Stimulated activated CD4-positive, alpha-beta T cell treated with anti-CD3 and anti-CD28 coated beads, Interleukin-12 subunit alpha, Interleukin-12 subunit beta, amount 100 ng/mL, for 48 hours (primary cell): ENCODE measurements at regions not wholly inside any gene's neighbourhood (a gene's known extent, or its start where the extent isn't known, plus 50 kb on each side); places are given as distances from the start of the nearest gene placed in this dataset.

ENCODE experiments used
- DNase-seq, 3 donors: peaks; one replicate each; pipeline ENCODE4 v3.0.0-alpha.2; 2020; ENCODE audit warnings: low read depth in 2 of 3, low spot score in 1 of 3

DNA sequence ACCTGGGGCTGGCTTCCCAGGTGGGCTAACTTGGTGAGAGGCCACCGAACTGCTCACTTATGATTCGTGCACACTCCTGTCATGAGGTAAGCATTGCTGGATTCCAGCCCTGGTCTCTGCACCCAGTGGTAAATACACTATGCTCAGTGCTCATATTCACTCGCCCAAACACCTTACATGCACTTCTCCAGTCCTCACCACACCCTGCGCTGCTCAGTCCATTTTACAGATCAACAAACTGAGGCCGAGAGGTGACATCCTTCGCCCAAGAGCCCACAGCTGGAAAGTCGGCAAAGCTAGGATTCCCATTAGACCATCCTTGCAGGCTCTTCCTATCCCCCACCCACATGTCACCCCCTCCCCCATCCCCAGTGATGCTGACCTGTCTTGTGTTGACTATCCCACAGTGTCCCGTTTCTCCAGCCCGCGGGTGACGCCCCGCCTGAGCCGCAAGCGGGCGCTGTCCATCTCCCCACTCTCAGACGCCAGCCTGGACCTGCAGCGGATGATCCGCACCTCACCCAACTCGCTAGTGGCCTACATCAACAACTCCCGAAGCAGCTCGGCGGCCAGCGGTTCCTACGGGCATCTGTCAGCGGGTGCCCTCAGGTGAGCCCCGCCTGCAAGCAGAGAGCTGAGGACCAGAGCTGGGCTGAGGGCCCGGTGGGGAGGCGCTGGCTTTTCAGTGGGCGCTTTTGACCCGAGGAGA is 232.8 kb downstream of the GLI2 start:
- DNase-seq, result no peak

DNA sequence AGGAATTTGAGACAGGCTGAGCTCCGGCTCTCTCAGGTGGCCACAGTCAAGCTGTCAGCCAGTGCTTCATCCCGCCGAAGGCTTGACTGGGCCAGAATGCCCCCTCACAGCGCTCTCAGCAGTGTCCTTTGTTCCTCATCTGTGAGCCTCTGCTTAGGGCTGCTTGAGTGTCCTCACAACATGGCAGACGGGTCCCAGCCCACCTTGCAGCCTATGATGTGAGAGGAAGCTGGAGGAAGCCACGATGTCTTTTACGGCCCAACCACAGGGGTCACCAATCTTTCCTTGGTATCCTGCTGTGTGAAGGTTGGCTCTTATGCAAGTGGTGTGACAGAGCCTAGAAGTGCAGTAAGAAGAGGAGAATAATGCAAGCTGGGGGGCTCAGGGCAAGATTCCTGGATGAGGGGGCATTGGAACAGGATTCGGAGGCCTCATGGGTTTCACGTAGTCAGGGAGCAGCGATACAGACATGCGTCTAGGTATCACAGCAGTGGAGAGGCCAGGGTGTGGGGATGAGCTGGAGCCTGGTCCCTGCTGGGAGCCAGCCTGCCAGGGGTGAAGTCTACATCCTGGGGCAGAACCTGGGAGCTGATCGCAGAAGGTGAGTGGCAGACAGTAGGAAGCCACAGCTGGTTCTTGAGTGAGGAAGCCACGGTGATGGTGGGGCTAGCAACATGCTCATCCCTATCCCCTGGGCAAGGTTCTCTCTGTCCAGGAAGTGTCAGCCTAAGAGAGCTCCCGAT is 234.1 kb downstream of the GLI2 start:
- DNase-seq, result no peak

DNA sequence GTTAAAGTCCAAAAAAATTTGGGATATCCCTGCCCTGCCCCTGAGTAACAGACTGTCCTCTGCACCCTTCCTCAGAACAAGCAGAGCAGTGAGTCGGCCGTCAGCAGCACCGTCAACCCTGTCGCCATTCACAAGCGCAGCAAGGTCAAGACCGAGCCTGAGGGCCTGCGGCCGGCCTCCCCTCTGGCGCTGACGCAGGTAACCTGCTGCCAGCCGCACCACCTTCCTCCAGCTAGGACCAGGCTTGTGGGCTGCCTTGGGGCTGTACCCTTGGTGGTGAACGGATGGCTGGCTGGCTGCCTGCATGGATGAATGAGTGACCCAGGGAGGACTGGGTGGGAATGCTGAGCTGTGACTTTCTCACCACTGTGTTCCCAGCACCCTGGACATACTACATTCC is 236.2 kb downstream of the GLI2 start:
- no peak for DNase-seq

DNA sequence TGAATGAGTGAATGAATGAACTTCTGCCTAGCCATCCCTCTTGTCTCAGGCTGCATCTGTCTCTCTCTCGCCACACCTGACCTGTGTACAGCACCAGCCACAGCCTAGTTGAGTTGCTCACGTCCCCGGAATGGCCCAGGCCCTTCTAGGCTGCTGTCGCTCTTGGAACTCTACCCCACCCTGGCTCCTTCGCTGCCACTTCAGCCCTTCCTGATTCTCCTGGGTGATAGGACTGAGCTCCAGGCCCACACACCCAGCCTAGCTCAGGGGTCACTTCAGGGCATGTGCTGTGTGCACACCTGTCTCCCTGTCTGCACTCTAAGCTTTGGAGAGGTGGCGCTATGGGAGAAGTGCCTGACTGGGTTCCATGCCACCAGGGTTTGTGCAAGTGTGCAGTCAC is 236.6 kb downstream of the GLI2 start:
- no peak for DNase-seq

DNA sequence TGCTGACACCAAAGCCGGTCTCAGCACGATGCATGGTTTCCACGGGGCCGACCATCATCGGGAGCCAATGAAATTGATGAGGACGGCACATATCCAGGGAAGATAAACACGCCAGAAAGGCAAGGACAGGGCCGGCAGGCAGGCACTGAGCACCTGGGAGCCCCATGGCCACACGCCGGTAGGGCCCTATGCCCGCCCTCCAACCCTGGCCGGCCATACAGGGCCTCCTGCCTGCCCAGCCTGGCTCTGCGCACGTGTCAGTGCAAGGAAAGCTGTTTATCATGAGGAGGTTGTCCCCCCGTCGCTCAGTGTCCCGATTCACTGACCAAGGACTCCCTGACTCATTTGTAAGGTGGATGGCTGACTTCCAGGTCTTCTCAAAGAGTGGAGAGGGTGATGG is 237.5 kb downstream of the GLI2 start:
- no peak for DNase-seq

DNA sequence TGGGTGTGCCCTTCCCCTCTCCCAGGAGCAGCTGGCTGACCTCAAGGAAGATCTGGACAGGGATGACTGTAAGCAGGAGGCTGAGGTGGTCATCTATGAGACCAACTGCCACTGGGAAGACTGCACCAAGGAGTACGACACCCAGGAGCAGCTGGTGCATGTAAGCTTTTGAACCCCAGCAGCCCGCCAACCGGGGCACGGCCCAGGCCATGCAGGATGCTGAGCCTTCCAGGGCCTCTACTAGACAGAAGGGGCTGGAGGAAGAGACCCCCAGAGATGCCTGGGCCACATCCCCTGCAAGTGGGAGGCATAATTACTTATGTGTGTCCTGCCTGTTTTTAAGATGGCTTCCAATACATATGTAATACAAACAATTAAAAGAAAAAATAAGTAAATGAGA is 239.3 kb downstream of the GLI2 start:
- DNase-seq, result no peak

DNA sequence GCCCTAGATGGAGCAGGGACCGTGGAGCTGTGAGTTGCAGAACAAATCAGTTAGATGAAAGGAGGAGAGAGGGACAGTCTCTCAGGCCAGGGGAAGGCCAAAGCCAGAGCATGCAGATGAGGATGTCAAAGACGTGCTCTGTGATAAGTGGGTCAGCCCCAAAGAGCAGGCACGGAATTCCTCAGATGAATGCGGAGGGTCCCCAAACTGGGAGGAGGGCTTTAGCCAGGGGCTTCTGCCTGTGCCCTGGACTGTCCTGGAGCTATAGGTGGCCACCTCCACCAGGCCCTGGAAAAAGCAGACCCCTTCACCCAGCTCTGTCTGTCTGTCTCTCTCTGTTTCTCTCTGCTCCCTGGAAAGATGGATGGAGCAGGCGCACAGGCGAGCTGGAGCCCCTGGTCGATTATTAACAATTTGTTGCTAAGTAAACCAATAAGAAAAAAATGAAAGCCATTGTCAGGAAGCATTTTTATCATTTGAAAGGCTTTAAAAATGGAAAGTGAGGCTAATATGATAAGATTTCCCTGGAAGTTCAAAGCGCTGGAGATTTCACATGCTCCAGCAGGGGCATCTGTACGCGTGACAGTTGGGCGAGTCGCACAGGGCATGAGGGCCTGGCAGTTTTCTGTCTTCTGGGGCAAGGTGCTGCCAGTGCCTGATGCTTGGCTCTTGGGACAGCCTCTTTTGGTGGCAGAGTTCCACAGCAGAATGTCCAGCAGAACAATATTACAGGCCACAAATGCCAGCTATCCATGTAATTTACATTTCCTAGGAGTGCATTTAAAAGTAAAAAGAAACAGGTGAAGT is 241.0 kb downstream of the GLI2 start:
- DNase-seq, result no peak

DNA sequence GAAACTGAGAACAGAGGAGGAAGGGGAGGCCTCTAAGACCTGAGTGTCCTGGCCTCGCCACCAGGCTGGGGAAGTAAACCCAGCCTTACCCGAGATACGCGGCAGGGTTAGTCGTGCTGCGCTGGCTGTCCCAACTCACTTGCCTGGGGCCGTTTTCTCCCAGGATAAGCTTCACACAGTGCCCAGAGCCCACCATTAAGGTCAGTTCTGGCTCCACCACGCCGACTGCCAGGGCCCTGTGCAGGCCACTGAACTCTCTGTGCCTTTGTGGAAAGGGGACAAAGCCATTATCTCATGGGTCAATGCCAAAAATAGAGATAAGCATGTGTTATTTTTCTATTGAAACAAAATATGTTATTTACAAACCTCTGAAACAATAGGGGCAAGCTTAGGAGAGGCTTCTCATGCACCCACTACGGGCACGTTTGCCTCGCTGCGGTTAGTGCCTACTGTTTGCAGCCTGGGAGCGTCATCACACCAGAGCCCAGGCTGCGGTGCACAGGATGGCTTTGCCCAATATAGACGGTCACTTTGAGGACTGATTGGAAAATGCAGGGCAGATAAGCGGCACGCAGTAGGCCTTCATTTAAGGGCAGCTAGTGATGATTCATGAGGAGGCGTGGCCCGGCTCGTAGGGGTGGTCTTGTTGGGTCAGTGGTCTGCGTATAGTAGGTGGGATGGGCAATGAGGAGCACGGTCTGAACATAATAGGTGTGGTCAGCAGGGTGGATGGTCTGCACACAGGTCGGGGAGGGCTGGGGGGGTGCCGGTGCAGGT is 242.1 kb downstream of the GLI2 start:
- no peak for DNase-seq

DNA sequence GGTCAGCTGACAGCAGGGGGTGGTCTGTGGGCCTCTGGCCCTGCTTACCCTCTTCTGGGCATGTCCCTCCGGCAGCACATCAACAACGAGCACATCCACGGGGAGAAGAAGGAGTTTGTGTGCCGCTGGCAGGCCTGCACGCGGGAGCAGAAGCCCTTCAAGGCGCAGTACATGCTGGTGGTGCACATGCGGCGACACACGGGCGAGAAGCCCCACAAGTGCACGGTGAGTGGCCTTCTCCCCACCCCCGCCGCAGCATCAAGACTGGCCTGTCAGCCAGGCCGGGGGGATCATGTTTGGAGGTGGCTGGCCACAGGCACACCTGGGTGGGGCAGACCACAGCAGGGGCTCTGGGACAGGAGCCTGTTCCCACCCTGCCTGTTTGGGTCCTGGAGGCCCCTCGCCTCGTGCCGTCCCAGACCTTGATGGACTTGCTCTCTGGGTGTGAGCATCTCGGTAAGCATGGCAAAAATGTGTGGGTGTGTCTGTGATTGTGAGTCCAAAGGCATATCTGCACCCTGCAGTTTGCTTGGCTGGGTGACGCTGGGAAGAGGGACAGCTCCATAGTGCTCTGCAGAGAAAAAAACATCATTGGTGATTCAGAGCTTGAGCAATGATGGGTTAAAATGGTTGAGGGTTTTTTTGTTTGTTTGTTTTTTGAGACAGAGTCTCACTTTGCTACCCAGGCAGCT is 242.8 kb downstream of the GLI2 start:
- no peak for DNase-seq

DNA sequence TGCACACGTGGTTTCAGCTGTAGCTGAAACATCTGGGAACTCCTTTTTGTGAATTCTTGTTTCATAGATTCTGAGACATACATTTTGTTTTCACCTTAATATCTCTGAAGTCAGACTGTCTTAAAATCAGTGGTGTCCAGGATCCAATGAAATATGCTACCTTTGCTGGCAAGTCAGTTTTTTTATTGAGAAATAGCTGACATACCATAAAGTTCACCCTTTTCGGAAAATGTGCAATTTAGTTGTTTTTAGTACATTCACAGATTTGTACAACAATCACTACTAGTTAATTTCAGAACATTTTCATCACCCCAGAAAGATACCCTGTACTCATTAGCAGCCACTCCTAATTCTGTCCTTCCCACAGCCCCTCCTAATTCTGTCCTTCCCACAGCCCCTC is 243.7 kb downstream of the GLI2 start:
- no peak for DNase-seq

DNA sequence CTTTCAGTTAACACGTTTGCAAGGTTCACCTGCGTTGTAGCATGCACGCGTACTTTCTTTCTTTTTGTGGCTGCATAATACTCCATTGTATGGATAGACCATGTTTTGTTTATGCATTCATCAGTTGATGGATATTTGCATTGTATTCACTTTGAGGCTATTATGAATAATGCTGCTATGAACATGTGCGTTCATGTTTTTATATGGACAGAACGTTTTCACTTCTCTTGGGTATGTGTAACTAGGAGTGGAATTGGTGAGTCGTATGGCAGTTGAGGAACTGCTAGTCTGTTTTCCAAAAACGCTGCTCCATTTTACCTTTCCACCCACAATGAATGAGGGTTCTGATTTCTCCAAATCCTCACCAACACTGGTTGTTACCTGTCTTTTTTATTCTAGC is 244.3 kb downstream of the GLI2 start:
- no peak for DNase-seq

DNA sequence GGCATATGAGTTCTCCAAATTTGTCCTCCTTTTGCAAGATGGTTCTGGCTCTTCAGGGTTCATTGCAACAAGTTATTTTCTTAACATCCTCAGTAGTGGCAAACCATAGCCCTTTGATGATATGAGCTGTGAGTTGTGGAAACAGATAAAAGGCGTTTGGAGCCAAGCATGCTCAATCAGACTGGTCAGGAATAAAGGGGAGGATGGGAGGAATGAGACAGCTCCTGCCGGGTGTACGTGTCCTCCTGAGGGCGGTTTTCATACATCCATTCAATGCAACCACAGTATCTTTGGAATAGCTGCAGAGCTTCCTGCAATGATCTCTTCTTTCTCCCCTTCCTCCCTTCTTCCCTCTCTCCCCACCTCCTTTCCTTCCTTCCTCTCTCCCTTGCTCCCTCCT is 245.8 kb downstream of the GLI2 start:
- no peak for DNase-seq

DNA sequence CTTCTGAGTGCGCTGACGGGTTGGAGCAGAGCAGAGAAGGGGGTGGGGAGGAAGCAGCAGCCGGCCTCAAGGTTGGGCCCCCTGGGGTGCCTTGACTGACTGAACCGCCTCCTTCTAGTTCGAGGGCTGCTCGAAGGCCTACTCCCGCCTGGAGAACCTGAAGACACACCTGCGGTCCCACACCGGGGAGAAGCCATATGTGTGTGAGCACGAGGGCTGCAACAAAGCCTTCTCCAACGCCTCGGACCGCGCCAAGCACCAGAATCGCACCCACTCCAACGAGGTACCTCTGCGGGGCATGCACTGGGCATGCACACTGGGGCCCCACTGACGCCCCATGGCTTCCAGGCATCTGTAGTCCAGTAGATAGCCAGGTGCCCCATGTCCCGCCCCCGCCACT is 246.9 kb downstream of the GLI2 start:
- DNase-seq, result no peak

DNA sequence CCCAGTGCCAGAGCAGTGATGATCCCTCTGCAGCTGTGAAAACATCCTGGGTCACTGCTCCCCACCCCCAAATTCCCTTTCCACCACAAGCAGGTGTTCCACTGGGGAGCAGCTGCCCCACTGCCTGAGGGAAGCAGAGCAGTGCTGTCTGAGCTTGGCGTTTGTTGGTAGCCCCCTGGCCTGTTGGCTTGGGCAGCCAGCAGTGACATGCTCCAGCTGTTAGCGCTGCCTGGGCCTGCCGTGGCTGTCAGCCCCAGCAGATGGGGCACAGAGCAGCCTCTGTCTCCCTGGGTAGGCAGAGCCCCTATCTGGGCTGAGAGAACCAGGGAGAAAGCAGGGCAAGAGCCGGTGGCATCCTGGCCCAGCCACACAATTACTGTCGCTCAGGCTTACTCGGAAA is 247.7 kb downstream of the GLI2 start:
- DNase-seq, result no peak

DNA sequence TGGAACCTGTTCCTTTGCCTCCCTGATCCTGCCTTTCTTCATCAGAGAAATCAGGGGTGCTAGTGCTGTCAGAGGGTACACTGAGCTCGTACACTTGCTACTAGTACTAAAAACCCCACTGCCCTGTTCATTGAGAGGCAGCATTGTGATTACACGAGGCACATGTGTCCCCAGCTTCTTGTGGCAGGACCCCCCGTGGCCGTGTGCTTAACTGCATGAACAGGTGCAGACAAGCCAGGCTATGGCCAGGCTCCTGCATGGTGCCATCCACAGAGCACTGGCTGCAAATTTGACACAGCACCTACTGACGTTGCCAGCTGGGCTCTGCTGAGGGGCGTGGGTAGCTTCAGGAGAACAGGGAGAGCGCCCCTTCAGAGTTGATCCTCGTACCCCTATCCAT is 248.4 kb downstream of the GLI2 start:
- no peak for DNase-seq

DNA sequence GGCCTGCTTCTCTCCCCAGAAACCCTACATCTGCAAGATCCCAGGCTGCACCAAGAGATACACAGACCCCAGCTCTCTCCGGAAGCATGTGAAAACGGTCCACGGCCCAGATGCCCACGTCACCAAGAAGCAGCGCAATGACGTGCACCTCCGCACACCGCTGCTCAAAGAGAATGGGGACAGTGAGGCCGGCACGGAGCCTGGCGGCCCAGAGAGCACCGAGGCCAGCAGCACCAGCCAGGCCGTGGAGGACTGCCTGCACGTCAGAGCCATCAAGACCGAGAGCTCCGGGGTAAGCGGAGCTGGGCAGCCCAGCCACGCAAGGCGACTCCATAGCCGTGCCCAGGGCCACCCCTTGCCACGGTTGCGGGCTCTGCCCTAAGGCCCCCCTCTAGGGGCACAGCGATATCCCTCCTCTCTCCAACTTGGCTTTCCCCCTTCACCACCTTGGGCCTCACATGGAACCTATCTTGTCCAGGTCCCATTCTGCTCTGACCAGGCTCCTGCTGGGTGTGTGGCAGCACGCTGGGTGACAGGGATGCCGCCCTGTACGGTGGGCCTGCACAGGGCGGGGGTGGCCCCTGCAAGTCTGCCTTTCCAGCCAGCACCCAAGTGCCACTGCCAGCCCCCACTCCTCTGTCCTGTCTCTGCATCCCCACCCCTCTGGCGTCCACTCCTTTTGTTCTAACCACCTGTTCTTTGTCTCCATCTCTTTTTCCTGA is 248.9 kb downstream of the GLI2 start:
- DNase-seq, result no peak

DNA sequence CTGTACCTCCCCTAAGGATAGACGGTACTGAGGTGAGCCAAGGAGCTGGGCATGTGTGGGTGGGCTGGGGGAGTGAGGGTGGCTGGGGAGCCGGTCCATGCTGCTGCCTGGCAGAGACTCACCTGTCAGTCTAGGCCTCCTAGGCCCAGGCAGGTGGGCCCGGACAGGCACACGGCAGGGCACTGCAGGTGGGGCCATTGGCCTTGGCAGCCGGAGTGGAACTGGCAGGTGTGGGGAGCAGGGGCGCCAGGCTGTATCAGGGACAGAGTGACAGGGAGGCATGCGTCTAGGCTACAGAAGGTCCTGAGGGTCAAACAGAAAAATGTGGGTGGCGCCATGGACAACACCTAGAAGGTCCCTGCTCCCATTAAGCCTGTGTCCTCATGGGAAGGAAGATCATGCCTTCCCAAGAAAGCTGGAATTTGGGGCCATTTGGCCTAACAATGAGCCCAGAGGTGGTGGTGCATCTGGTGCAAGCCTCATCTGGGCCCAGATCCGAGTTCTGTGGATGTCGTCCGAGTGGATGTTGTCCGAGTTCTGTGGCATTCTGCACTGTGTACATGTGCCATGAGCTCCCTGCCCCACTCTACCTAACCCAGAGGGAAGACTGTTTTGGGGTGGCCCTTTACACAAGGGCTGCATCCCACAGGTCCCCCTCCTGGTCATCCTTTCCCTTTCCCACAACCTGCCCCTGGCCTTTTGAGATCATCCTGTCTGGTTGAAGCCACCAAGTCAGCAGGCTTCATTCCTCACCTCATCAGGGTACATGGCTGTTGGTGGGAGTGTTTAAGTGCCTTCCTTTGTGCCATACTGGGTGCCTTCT is 249.7 kb downstream of the GLI2 start:
- no peak for DNase-seq

DNA sequence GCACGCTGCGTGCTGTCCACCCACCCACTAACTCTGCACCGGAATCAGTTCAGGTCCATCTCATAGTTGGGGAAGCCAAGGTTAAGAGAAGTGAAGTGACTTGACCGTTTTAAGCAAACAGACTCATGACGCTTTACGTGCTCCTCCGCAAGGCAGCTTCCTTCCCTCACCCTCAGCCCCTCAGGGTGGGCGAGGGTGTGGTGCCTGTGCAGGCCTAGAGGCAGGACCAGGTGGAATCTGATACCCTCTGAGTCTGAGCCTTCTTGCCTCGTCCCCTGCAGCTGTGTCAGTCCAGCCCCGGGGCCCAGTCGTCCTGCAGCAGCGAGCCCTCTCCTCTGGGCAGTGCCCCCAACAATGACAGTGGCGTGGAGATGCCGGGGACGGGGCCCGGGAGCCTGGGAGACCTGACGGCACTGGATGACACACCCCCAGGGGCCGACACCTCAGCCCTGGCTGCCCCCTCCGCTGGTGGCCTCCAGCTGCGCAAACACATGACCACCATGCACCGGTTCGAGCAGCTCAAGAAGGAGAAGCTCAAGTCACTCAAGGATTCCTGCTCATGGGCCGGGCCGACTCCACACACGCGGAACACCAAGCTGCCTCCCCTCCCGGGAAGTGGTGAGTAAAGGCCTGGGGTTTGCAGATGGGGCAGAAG is 250.5 kb downstream of the GLI2 start:
- DNase-seq, result no peak
